Right atrium auricular region (tissue), 2 donors: ENCODE measurements at regions not wholly inside any gene's neighbourhood (a gene's known extent, or its start where the extent isn't known, plus 50 kb on each side); places are given as distances from the start of the nearest gene placed in this dataset.

Experiments used
- DNase-seq: peaks from one replicate; pipeline ENCODE4 v3.0.0-alpha.2; 2019; ENCODE audit warnings: low spot score
- H3K27ac ChIP-seq, 2 donors: fragments of 200-600 bp; sonication (generic); 1 replicate in 1 of 2; 2 replicates in 1 of 2; pipeline ENCODE4 v1.5.1; 2016 to 2019
- H3K27me3 ChIP-seq, 2 donors: fragments of 200-600 bp; sonication (generic); one replicate each; pipeline versions ENCODE4 v1.5.1 to v1.6.0; 2017 to 2019
- H3K36me3 ChIP-seq: fragments of 200-600 bp; sonication (generic); one replicate; pipeline ENCODE4 v1.5.1; 2016
- H3K4me1 ChIP-seq, 2 donors: fragments of 200-600 bp; sonication (generic); one replicate each; pipeline versions ENCODE4 v1.5.1 to v1.6.0; 2017 to 2019
- H3K4me3 ChIP-seq, 2 donors: fragments of 200-600 bp; sonication (generic); 1 replicate in 1 of 2; 2 replicates in 1 of 2; pipeline ENCODE4 v1.5.1; 2017 to 2019; ENCODE audit warnings: mild to moderate bottlenecking in 1 of 2, moderate library complexity in 1 of 2
- H3K9me3 ChIP-seq, 2 donors: fragments of 200-600 bp; sonication (generic); one replicate each; pipeline ENCODE4 v1.5.1; 2019
- CTCF ChIP-seq, 2 donors: fragments of 200-600 bp; sonication (generic); IDR thresholded peaks; one replicate each; pipeline ENCODE4 v1.5.1; 2019; ENCODE audit warnings: antibody characterized with exemption in 2 of 2

DNA sequence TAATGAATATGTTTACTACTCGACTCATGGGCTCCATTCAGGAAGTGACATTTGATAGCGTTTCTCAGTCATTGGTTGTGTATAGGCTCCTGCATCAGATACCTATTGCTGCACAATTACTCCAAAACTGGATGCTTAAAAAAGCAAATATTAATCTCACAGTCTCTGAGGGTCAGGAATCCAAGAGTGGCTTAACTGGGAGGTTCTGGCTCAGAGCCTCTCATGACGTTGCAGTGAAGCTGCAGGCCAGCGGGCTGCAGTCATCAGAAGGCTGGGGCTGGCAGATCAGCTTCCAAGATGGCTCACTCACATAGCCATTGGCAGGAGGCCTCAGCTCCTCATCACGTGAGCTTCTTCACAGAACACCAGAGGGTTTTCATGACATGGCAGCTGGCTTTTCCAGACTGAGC, 525.1 kb upstream of the NBEA start:
- TF ChIP-seq CTCF (IDR thresholded peaks at IDR 0.05): no peak
- DNase-seq: peak; percentile 74
- H3K9me3 ChIP-seq: no peaks in the 10 kb centered on the region
- no peak overlapping the region for H3K27ac ChIP-seq
- no peak overlapping the region for H3K4me3 ChIP-seq
- no peaks in the 10 kb centered on the region for H3K27me3 ChIP-seq
- H3K4me1 ChIP-seq: no peaks in the 10 kb centered on the region
- no peaks in the 10 kb centered on the region for H3K36me3 ChIP-seq

GRCh38 chr13:34417896-34418295, 524.2 kb upstream of the NBEA start:
- Histone ChIP-seq H3K27ac (no peak overlapping the region), H3K36me3 (no peaks in the 10 kb centered on the region)

GRCh38 chr13:34419025-34419424, 523.0 kb upstream of the NBEA start:
- DNase-seq: no peak
- H3K4me3 ChIP-seq: no peak overlapping the region
- no peak overlapping the region for H3K27ac ChIP-seq
- no peaks in the 10 kb centered on the region for H3K9me3 ChIP-seq
- no peak for TF ChIP-seq CTCF (IDR thresholded peaks at IDR 0.05)
- no peaks in the 10 kb centered on the region for H3K27me3 ChIP-seq
- no peaks in the 10 kb centered on the region for H3K4me1 ChIP-seq
- H3K36me3 ChIP-seq: no peaks in the 10 kb centered on the region

More at GRCh38 chr13:34417896-34418295, 524.2 kb upstream of the NBEA start:
- TF ChIP-seq CTCF (IDR thresholded peaks at IDR 0.05): no peak
- H3K4me3 ChIP-seq: no peak overlapping the region
- H3K4me1 ChIP-seq: no peaks in the 10 kb centered on the region
- no peaks in the 10 kb centered on the region for H3K9me3 ChIP-seq
- no peaks in the 10 kb centered on the region for H3K27me3 ChIP-seq
- no peak for DNase-seq

GRCh38 chr13:34419755-34420154, 522.3 kb upstream of the NBEA start:
- TF ChIP-seq CTCF (IDR thresholded peaks at IDR 0.05): no peak
- H3K4me1 ChIP-seq: no peaks in the 10 kb centered on the region
- H3K4me3 ChIP-seq: no peak overlapping the region
- DNase-seq: no peak
- H3K9me3 ChIP-seq: no peaks in the 10 kb centered on the region
- H3K36me3 ChIP-seq: no peaks in the 10 kb centered on the region
- H3K27me3 ChIP-seq: no peaks in the 10 kb centered on the region
- no peak overlapping the region for H3K27ac ChIP-seq

GRCh38 chr13:34420702-34421346, 521.2 kb upstream of the NBEA start:
- Histone ChIP-seq H3K27ac (no peak overlapping the region), H3K4me3 (no peak overlapping the region), H3K36me3 (no peaks in the 10 kb centered on the region), H3K27me3 (no peaks in the 10 kb centered on the region), H3K9me3 (no peaks in the 10 kb centered on the region), H3K4me1 (no peaks in the 10 kb centered on the region)
- no peak for DNase-seq
- no peak for TF ChIP-seq CTCF (IDR thresholded peaks at IDR 0.05)

DNA sequence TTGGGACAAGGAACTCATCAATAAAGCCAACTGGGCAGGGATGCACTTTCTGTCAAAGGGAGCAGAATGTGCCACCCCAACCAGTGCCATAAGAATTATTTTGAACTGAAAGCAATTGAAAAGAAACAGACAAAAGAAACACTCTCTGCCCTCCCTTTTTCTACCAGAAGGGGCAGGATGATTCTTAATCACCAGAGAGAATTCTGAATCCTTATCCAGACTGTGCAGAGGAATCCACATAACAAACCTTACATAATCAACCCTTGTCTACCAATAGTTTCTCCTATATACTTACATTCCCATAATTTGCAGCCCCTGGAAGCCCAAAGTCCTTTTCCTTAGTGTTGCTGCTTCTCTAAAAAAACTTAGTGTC, 520.7 kb upstream of the NBEA start:
- H3K9me3 ChIP-seq: no peaks in the 10 kb centered on the region
- no peaks in the 10 kb centered on the region for H3K4me1 ChIP-seq
- no peak for DNase-seq
- no peak overlapping the region for H3K27ac ChIP-seq
- H3K4me3 ChIP-seq: no peak overlapping the region
- H3K27me3 ChIP-seq: no peaks in the 10 kb centered on the region
- no peak for TF ChIP-seq CTCF (IDR thresholded peaks at IDR 0.05)
- H3K36me3 ChIP-seq: no peaks in the 10 kb centered on the region
